Tibial nerve (tissue), 3 donors: ENCODE measurements at regions not wholly inside any gene's neighbourhood (a gene's known extent, or its start where the extent isn't known, plus 50 kb on each side); places are given as distances from the start of the nearest gene placed in this dataset.

Experiments used
- CTCF ChIP-seq, 5 experiments: fragments of 200-600 bp in 3 of 5; fragments of 450-650 bp in 2 of 5; sonication (generic) in 3 of 5; IDR thresholded peaks; one replicate each; pipeline ENCODE4 v1.5.1; 2016 to 2019; ENCODE audit warnings: antibody characterized with exemption in 5 of 5, mild to moderate bottlenecking in 3 of 5, moderate library complexity in 2 of 5
- POLR2A ChIP-seq, 2 donors: fragments of 450-650 bp; IDR thresholded peaks; one replicate each; pipeline ENCODE4 v1.6.1; 2017; ENCODE audit warnings: antibody characterized with exemption in 2 of 2, mild to moderate bottlenecking in 2 of 2, moderate library complexity in 2 of 2

GRCh38 chr4:125060376-125060775 is 254.4 kb upstream of the FAT4 start:
- no peak for TF ChIP-seq CTCF (IDR thresholded peaks at IDR 0.05)
- no peak for TF ChIP-seq POLR2A (IDR thresholded peaks at IDR 0.05)
